ENCODE measurements at regions not wholly inside any gene's neighbourhood (a gene's known extent, or its start where the extent isn't known, plus 50 kb on each side); places are given as distances from the start of the nearest gene placed in this dataset.

DNA sequence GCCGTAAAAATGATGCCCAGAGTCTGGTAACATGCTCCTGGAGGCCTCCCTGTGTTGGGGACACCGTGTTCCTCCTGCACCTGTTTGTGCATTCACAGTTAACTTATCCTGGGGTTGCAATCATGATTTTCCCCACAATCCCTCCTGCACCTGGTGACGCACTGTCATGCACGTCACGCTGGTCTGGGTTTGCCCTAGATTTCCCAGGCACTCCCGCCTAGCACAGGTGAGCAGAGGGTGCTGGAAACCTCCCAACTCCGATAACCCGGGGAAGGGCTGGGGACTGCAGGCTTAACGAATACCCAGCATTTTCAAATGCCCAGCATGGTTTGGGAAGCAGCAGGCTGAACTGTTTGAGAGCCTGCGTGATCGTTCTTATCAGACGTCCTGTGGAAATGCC lies 427.1 kb downstream of the TCERG1L start:
- Mint-ChIP-seq H3K27me3 (peaks cover 0 to 25% (median 10%) of the 10 kb centered on the region in 3 donors), H3K4me3 (no peak overlapping the region), H3K4me1 (no peaks in the 10 kb centered on the region), H3K9me3 (peaks cover 0 to 7% (median 0%) of the 10 kb centered on the region in 7 donors), H3K27ac (no peak overlapping the region), H3K36me3 (no peaks in the 10 kb centered on the region)
- ATAC-seq (ENCODE audit: low read depth in 2 of 2) (no peak), DNase-seq (no peak)

DNA sequence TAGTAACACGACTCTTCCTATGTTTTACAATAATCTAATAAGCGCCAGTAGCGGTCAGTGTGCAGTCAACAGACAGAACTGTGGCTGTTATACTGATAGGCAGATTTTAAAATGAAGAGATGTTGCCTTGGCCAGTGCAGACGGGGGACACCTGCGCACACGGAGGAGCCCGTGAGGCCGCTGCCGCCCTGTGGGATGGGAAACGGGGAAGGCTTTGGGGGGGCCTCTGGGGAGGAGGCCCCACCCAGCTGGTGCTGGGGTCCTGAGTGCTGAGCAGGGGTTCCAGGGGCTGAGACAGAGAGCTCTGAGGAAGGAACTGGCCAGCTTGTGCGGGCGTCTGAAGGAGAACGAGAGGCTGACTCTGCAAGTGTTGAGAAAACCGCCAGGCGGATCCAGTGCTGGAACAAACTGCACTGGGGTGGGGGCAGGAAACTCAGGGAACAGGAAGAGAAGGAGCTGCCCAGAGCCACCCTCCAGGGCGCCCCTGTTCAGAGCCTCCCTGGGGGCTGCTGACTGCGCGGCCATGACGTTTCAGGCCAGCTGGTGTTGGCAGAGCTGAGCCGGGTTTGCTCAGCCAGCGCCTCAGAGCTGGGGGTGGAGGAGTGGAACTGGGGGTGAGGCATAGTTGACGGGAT lies 426.4 kb downstream of the TCERG1L start:
- no peaks in the 10 kb centered on the region for H3K36me3 Mint-ChIP-seq
- H3K4me1 Mint-ChIP-seq: no peaks in the 10 kb centered on the region
- H3K27me3 Mint-ChIP-seq: peaks cover 0 to 25% (median 10%) of the 10 kb centered on the region in 3 donors
- DNase-seq (no peak), ATAC-seq (ENCODE audit: low read depth in 2 of 2) (no peak)
- H3K27ac Mint-ChIP-seq: no peak overlapping the region
- peaks cover 0 to 7% (median 0%) of the 10 kb centered on the region in 7 donors for H3K9me3 Mint-ChIP-seq
- no peak overlapping the region for H3K4me3 Mint-ChIP-seq

DNA sequence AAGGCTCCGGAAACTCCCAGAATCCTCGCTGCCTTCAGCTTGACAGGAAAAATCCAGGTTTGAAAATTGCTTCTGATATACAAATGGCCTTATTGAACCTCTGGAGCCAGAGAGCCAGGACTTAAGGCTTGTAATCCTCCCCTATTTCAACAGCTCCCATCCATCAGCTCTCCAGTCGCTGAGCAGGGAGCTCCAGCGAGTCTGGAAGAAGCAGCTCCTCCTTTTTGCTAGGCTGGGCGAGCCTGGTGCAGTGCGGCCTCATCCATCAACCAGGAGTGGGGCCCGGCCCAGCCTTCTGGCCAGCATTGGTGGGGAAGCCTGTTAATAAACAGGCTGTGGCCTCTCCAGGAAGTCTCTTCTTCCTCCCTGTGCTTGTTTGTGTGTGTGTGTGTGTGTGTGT lies 424.4 kb downstream of the TCERG1L start:
- Mint-ChIP-seq H3K9me3 (peaks cover 0 to 7% (median 0%) of the 10 kb centered on the region in 7 donors), H3K27ac (peak overlapping the region in 1 of 6 donors; percentile 83), H3K27me3 (peaks cover 0 to 25% (median 10%) of the 10 kb centered on the region in 3 donors), H3K4me3 (no peak overlapping the region), H3K36me3 (no peaks in the 10 kb centered on the region), H3K4me1 (no peaks in the 10 kb centered on the region)
- no peak for ATAC-seq (ENCODE audit: low read depth in 2 of 2)
- no peak for DNase-seq

DNA sequence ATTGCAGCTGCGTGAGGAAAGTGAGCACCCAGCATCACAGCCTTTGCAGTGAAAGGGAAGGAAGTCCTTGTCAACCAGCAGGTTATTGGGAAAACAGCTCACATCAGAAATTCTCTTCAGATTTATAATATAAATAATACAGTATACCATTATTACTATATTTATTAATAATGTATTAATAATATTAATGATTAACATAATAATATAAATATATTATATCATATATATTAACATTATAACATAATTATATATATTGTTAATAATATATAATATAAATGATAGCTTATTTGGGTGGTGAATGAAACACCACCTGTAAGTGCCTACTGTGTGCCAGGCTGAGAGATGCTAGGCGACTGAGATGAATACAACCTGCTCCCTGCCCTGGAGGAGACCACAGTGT lies 423.0 kb downstream of the TCERG1L start:
- H3K4me3 Mint-ChIP-seq: peak overlapping the region in 1 of 8 donors; percentile 53
- DNase-seq (no peak), ATAC-seq (ENCODE audit: low read depth in 2 of 2) (no peak)
- H3K27ac Mint-ChIP-seq: no peak overlapping the region
- H3K9me3 Mint-ChIP-seq: peaks cover 0 to 7% (median 0%) of the 10 kb centered on the region in 7 donors
- no peaks in the 10 kb centered on the region for H3K36me3 Mint-ChIP-seq
- H3K4me1 Mint-ChIP-seq: no peaks in the 10 kb centered on the region
- H3K27me3 Mint-ChIP-seq: peaks cover 0 to 25% (median 6%) of the 10 kb centered on the region in 3 donors

DNA sequence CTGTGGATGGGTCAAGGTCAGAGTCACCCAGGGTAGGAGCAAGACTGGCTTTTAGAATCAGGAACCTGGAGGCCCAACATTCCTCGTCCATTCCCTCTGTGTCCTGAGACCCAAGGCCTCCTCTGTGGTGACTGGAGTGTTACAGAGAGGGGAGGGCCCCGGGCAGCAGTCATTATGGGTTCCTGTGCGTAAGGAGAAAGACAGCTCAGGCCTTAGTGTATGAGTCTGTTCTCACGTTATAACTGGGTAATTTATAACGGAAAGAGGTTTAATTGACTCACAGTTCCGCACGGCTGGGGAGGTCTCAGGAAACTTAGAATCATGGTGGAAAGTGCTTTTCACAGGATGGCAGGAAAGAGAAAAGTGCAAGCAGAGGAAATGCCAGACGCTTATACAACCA lies 422.3 kb downstream of the TCERG1L start:
- Mint-ChIP-seq H3K4me1 (no peaks in the 10 kb centered on the region), H3K4me3 (no peak overlapping the region), H3K27ac (no peak overlapping the region), H3K36me3 (no peaks in the 10 kb centered on the region), H3K9me3 (peaks cover 0 to 7% (median 0%) of the 10 kb centered on the region in 7 donors), H3K27me3 (peaks cover 0 to 19% (median 6%) of the 10 kb centered on the region in 3 donors)
- DNase-seq (no peak), ATAC-seq (ENCODE audit: low read depth in 2 of 2) (no peak)

DNA sequence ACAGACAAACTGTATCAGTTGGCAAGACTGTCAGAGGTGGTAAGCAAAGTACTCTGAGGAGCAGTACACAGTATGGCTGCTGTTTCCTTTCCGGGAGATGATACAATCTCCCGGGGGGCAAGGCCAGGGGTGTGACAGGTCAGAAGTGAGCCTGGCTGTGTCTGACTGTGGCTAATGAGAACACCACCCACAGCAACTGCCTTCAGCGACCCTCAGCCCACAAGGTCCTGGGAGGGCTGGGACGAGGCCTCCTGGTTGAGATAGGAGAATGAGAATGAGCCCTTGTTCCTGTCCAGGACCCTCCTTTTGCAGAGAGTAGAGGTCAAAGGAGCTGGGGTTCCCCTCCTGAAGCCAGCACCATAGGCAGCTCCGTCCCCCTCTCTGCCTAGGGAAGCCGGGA lies 421.7 kb downstream of the TCERG1L start:
- peaks cover 0 to 19% (median 6%) of the 10 kb centered on the region in 3 donors for H3K27me3 Mint-ChIP-seq
- no peak overlapping the region for H3K27ac Mint-ChIP-seq
- H3K36me3 Mint-ChIP-seq: no peaks in the 10 kb centered on the region
- no peak overlapping the region for H3K4me3 Mint-ChIP-seq
- H3K4me1 Mint-ChIP-seq: no peaks in the 10 kb centered on the region
- no peak for DNase-seq
- no peak for ATAC-seq (ENCODE audit: low read depth in 2 of 2)
- peaks cover 0 to 7% (median 0%) of the 10 kb centered on the region in 7 donors for H3K9me3 Mint-ChIP-seq

DNA sequence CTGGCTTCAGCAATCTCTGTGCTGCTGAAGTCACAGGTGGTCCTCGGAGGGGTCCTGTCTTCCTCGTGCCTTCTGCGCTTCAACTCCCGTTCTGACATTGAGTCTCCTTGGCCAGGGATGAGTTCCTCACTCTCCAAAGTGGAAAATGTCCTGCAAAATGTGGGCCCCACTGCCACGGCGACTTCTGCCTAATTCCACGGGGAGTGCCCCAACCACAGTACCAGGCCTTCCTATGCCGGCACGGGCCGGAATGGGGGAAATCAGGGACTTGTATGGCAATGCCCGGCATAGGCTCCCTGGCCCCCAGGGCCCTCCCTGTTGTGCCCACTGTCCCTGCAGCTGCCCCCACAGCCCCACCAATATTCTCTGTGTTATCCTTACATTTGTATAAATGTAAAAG lies 420.5 kb downstream of the TCERG1L start:
- Mint-ChIP-seq H3K27me3 (peaks cover 0 to 7% (median 6%) of the 10 kb centered on the region in 3 donors), H3K27ac (no peak overlapping the region)

DNA sequence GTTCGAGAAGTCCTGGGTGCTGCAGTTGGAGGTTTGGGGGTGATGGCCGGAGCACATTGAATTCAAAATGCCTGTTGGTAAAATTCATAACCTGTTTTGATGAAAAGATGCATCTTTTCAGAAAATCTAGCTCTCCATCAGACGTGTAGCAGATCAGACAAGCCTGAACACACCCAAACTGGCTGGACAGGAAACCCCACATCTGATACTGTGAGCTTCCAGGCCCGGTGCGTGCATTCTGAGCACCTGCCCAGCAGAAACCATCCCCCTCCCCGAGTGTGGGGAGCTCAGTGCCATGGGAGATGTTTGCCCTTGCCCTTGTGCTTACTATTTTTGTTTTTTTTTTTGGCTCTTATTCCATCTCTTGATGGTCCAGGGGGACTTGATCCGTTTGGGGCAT lies 417.1 kb downstream of the TCERG1L start:
- Mint-ChIP-seq H3K4me1 (no peaks in the 10 kb centered on the region), H3K4me3 (no peak overlapping the region), H3K27me3 (no peaks in the 10 kb centered on the region), H3K9me3 (peaks cover 0 to 5% (median 0%) of the 10 kb centered on the region in 7 donors), H3K36me3 (no peaks in the 10 kb centered on the region), H3K27ac (no peak overlapping the region)
- DNase-seq (no peak), ATAC-seq (ENCODE audit: low read depth in 2 of 2) (no peak)

More for the DNA sequence above, 420.5 kb downstream of the TCERG1L start:
- no peak overlapping the region for H3K4me3 Mint-ChIP-seq
- ATAC-seq (ENCODE audit: low read depth in 2 of 2): no peak
- H3K9me3 Mint-ChIP-seq: peaks cover 0 to 5% (median 0%) of the 10 kb centered on the region in 7 donors
- H3K4me1 Mint-ChIP-seq: no peaks in the 10 kb centered on the region
- H3K36me3 Mint-ChIP-seq: no peaks in the 10 kb centered on the region
- no peak for DNase-seq

DNA sequence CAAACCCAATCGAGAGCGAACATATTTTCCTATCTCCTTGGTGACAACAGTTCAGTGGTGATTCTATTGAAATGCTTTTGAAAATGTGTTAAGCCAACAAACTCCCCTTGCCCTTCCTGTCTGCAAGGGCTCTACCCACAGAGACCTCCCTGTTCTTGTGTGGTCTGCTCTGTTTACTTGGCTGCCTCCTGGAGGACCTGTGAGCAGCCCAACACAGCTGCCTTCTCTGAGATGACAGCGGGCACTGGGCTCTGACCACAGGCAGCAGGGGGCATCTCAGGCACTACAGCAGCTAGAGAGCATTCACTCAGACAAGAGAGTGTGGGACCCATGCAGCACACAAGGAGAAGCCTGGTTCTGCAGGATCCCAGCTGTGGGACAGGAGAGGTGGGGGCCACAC lies 416.4 kb downstream of the TCERG1L start:
- no peak for ATAC-seq (ENCODE audit: low read depth in 2 of 2)
- DNase-seq: no peak
- Mint-ChIP-seq H3K27me3 (no peaks in the 10 kb centered on the region), H3K4me1 (no peaks in the 10 kb centered on the region), H3K36me3 (no peaks in the 10 kb centered on the region), H3K9me3 (peaks cover 0 to 5% (median 0%) of the 10 kb centered on the region in 7 donors), H3K4me3 (no peak overlapping the region), H3K27ac (no peak overlapping the region)

DNA sequence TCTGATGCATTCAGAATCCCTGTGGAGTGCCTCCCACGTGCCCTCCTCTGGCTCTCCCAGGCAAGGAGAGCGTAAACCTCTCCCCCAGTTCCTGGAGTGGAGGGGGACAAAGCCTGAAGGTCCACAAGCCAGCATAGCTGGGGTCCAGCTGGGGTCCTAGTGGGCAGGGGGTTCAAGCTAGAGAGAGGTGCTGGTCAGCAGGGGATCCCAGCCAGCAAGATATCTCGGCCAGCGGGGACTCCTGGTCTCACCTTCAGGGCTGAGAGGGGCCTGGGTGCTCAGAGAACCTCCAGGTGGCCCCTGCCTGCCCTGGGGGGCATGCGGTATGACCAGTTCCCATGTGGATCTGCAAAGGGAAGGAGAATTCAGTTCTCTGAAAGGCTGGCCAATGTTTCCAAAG lies 413.7 kb downstream of the TCERG1L start:
- DNase-seq (no peak), ATAC-seq (ENCODE audit: low read depth in 2 of 2) (no peak)
- H3K27ac Mint-ChIP-seq: no peak overlapping the region
- no peaks in the 10 kb centered on the region for H3K27me3 Mint-ChIP-seq
- H3K9me3 Mint-ChIP-seq: peaks cover 0 to 5% (median 0%) of the 10 kb centered on the region in 7 donors
- no peak overlapping the region for H3K4me3 Mint-ChIP-seq
- H3K36me3 Mint-ChIP-seq: no peaks in the 10 kb centered on the region
- H3K4me1 Mint-ChIP-seq: no peaks in the 10 kb centered on the region

DNA sequence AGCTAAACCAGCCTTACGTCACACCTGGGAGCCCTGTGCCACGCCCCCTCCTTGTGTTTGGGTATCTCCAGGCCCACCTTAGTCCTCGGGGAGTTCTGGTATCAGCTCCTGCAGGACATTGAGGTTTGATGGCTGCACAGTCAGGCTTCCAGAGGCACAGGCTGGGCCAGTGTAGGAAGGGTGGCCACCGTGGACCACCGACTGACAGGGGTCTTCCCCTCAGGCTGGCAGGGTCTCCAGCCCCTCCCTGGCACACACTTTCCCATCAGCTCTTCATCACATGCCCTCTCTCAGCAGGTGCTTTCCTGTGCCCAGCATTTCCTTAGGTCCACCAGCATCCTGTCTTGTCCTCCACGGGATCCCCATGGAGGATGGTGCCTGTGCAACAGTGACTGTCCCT lies 413.1 kb downstream of the TCERG1L start:
- ATAC-seq (ENCODE audit: low read depth in 2 of 2) (no peak), DNase-seq (no peak)
- Mint-ChIP-seq H3K4me1 (no peaks in the 10 kb centered on the region), H3K27me3 (no peaks in the 10 kb centered on the region), H3K4me3 (no peak overlapping the region), H3K9me3 (peaks cover 0 to 5% (median 0%) of the 10 kb centered on the region in 7 donors), H3K27ac (peak overlapping the region in 1 of 6 donors; percentile 9), H3K36me3 (no peaks in the 10 kb centered on the region)

DNA sequence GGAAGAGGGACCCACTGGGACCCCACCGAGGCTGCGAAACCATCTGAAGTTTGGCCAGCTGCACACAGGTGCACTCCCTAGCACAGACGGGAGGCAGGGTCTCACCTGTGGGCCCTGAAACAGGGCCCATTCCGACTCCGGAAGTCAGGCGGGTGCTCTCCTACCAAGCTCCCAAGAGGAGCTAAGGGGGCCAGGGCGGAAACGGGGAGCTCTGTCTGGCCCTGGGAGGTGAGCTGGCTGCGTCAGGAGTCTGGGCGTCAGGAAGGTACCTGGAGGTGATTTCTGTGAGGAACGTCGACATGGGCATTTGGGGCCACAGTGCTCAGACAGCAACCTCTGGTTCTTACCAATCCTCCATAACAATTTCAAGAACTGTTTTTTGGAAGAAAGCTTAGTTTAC lies 411.7 kb downstream of the TCERG1L start:
- H3K27ac Mint-ChIP-seq: peak overlapping the region in 1 of 6 donors; percentile 49
- ATAC-seq (ENCODE audit: low read depth in 2 of 2): no peak
- H3K27me3 Mint-ChIP-seq: no peaks in the 10 kb centered on the region
- no peak overlapping the region for H3K4me3 Mint-ChIP-seq
- DNase-seq: no peak
- H3K9me3 Mint-ChIP-seq: peaks cover 0 to 5% (median 0%) of the 10 kb centered on the region in 7 donors
- H3K36me3 Mint-ChIP-seq: no peaks in the 10 kb centered on the region
- H3K4me1 Mint-ChIP-seq: no peaks in the 10 kb centered on the region

DNA sequence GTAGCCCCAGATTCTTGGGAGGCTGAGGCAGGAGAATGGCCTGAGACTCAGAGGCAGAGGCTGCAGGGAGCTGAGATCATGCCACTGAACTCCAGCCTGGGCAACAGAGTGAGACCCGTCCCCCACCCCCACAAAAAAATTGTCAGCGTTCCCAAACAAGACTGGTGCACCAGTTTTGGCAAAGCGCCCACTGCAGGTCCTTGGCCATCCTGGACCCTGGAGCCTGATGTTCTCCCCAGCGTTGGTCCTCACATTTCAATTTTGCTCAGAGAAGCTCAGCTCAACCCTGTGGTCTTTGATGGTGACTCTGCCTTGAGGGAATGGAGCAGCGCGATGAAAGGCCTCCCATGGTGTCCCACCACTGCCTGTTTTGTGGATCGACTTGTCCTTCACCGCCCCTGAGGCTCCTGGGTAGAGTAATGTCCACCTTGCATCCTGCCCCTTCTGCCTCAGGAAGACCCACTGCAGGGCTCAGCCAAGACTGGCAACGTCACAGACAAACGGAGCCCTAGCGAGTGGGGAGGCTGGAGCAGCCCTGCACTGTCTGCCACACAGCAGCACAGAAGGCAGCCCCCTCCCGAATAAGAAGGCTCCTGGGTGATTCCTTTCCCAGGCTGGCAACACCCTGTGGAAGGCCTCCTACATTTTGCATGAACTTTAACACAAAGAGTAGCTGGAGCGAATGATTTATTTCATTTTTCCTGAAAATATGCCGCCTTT lies 410.9 kb downstream of the TCERG1L start:
- H3K4me1 Mint-ChIP-seq: no peaks in the 10 kb centered on the region
- H3K4me3 Mint-ChIP-seq: no peak overlapping the region
- DNase-seq (no peak), ATAC-seq (ENCODE audit: low read depth in 2 of 2) (no peak)
- no peak overlapping the region for H3K27ac Mint-ChIP-seq
- H3K9me3 Mint-ChIP-seq: peaks cover 0 to 2% (median 0%) of the 10 kb centered on the region in 7 donors
- no peaks in the 10 kb centered on the region for H3K36me3 Mint-ChIP-seq
- no peaks in the 10 kb centered on the region for H3K27me3 Mint-ChIP-seq
